ENCODE measurements at regions not wholly inside any gene's neighbourhood (a gene's known extent, or its start where the extent isn't known, plus 50 kb on each side); places are given as distances from the start of the nearest gene placed in this dataset.

DNA sequence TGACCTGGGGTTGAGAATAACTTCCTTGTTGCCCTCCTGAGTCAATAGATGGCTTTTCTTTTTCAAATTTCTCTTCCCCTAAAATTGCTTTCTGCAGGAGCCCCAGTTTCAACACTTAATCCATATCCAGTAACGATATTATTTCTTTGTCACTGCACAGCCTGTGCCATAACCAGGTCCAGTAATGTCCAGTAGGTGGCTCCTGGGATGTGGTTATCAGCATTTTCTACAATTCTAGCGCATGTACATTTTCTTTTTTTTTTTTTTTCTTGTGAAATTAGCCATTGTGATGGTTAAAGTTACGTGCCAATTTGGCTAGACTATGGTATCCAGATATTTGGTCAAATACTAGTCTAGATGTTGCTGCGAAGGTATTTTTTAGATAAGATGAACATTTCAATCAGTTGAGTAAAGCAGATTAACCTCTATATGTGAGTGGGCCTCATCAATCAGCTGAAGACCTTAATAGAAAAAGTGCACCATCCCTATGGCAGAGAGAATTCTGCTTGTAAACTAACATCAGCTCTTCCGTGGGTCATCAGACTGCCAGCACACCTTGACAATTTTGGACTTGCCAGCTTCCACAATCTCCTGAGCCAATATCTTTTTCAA, 72.9 kb upstream of the SCG2 start:
- H3K9me2 ChIP-seq (replicated peaks; ENCODE audit: insufficient read depth, low read length), result no peaks in the 10 kb centered on the region
- DNase-seq, result peak; percentile 47
- no peaks in the 10 kb centered on the region for H3K27me3 ChIP-seq (ENCODE audit: low read length)
- H3K4me2 ChIP-seq (ENCODE audit: low read depth, low read length, poor library complexity, severe bottlenecking), result no peak overlapping the region
- H3K36me3 ChIP-seq (ENCODE audit: insufficient read depth, low read length), result no peaks in the 10 kb centered on the region
- H3K27ac ChIP-seq (ENCODE audit: low read length), result no peak overlapping the region
- H2AFZ ChIP-seq (ENCODE audit: low read length), result no peak overlapping the region
- no peaks in the 10 kb centered on the region for H3K4me1 ChIP-seq (ENCODE audit: low read length)
- no peaks in the 10 kb centered on the region for H3K9me3 ChIP-seq (ENCODE audit: low read length)
- no peak overlapping the region for H3K9ac ChIP-seq (ENCODE audit: low read length)
- H4K20me1 ChIP-seq (ENCODE audit: insufficient read depth, low read depth, low read length), result no peaks in the 10 kb centered on the region
- H3K79me2 ChIP-seq (ENCODE audit: low read length), result no peaks in the 10 kb centered on the region
- no peak overlapping the region for H3K4me3 ChIP-seq (ENCODE audit: low read length)

DNA sequence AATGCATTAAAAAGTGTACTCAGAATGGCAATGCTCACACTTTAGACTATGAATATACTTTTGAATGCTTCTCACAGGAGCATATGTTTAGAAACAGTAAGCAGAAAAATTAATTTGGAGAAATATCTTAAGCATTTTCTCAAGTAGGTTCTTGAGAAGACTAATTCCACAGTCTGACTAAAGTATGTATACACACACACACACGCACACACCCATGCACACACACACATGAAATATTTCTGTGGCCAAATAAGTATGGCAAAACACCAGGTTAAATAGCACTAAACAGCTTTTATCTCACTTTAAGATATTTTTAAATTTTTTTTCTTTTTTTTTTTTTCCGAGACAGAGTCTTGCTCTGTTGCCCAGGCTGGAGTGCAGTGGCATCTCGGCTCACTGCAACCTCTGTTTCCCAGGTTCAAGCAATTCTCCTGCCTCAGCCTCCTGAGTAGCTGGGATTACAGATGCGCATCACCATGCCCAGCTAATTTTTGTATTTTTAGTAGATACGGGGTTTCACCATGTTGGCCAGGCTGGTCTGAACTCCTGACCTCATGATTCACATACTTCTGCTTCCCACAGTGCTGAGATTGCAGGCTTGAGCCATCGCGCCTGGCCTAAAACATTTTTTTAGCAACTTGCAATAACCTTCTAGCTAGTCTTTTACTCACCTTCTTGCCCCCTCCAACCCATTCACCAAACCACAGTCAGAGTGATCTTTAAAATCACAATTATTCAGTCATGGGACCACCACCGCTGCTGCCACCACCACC, 67.5 kb upstream of the SCG2 start:
- Histone ChIP-seq H3K9ac (ENCODE audit: low read length) (no peak overlapping the region), H3K27ac (ENCODE audit: low read length) (no peak overlapping the region), H3K9me3 (ENCODE audit: low read length) (no peaks in the 10 kb centered on the region), H3K27me3 (ENCODE audit: low read length) (no peaks in the 10 kb centered on the region), H3K36me3 (ENCODE audit: insufficient read depth, low read length) (no peaks in the 10 kb centered on the region), H3K4me1 (ENCODE audit: low read length) (no peaks in the 10 kb centered on the region), H3K79me2 (ENCODE audit: low read length) (no peaks in the 10 kb centered on the region), H3K4me3 (ENCODE audit: low read length) (no peak overlapping the region), H4K20me1 (ENCODE audit: insufficient read depth, low read depth, low read length) (no peaks in the 10 kb centered on the region), H3K4me2 (ENCODE audit: low read depth, low read length, poor library complexity, severe bottlenecking) (no peak overlapping the region), H2AFZ (ENCODE audit: low read length) (no peak overlapping the region), H3K9me2 (replicated peaks; ENCODE audit: insufficient read depth, low read length) (no peaks in the 10 kb centered on the region)
- no peak for DNase-seq

DNA sequence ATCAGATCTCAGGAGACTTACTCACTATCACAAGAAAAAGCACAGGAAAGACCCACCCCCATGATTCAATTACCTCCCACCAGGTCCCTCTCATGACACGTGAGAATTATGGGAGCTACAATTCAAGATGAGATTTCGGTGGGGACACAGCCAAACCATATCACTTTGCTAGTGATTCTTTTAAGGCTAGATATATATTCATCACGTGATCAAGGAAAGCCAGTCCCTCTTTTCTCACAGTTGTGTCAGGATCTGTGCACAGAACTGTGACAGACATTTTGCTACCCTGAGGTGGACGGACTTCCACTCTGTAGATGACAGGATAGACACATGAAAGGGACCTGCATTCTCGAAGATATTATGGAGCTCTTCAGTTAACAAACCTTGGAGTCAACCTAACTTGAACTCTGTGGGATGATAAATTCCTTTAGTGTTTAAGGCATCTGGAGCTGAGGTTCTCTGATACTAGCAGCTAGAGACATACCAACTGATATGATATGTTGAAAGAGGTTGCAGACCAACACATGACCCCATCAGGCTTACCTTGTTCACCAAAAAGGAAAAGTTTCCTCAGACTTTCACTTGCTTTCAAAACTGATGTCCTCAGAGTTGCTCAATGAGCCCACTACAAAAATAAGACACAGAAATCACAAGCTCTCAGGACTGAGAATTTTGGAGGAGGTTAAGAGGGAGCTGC, 66.3 kb upstream of the SCG2 start:
- Histone ChIP-seq H3K4me3 (ENCODE audit: low read length) (no peak overlapping the region), H3K36me3 (ENCODE audit: insufficient read depth, low read length) (no peaks in the 10 kb centered on the region), H3K27me3 (ENCODE audit: low read length) (no peaks in the 10 kb centered on the region), H3K79me2 (ENCODE audit: low read length) (no peaks in the 10 kb centered on the region), H3K4me2 (ENCODE audit: low read depth, low read length, poor library complexity, severe bottlenecking) (no peak overlapping the region), H3K27ac (ENCODE audit: low read length) (no peak overlapping the region), H3K9me2 (replicated peaks; ENCODE audit: insufficient read depth, low read length) (no peaks in the 10 kb centered on the region), H3K4me1 (ENCODE audit: low read length) (no peaks in the 10 kb centered on the region), H3K9ac (ENCODE audit: low read length) (no peak overlapping the region), H4K20me1 (ENCODE audit: insufficient read depth, low read depth, low read length) (no peaks in the 10 kb centered on the region), H3K9me3 (ENCODE audit: low read length) (no peaks in the 10 kb centered on the region), H2AFZ (ENCODE audit: low read length) (no peak overlapping the region)
- no peak for DNase-seq

DNA sequence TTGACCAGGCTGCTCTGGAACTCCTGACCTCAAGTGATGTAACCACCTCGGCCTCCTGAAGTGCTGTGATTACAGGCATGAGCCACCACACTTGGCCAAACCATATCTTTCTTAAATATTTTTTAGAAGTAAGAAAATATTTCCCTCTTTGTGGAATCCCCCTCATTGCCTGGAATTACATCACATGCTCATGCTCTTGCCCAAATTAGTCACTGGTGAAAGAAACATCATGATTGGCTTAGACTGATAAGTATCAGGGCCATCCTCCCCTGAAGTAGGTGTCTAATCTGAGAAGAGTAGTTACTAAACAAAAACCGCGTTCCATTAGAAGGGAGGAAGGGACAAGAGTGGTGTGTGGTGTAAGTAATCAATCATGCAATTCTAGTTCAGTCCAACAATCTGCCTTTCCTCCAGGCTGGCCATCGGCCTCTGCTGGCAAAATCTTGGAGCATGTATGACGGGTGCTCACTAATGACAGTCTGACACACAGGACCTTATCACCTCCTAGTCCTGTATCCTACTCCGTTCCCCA, 52.3 kb upstream of the SCG2 start:
- Histone ChIP-seq H3K4me3 (ENCODE audit: low read length) (no peak overlapping the region), H3K4me1 (ENCODE audit: low read length) (no peaks in the 10 kb centered on the region), H3K4me2 (ENCODE audit: low read depth, low read length, poor library complexity, severe bottlenecking) (no peak overlapping the region), H2AFZ (ENCODE audit: low read length) (no peak overlapping the region), H3K9me3 (ENCODE audit: low read length) (no peaks in the 10 kb centered on the region), H3K79me2 (ENCODE audit: low read length) (no peaks in the 10 kb centered on the region), H3K27me3 (ENCODE audit: low read length) (no peaks in the 10 kb centered on the region), H3K36me3 (ENCODE audit: insufficient read depth, low read length) (no peaks in the 10 kb centered on the region), H3K27ac (ENCODE audit: low read length) (no peak overlapping the region), H4K20me1 (ENCODE audit: insufficient read depth, low read depth, low read length) (no peaks in the 10 kb centered on the region), H3K9me2 (replicated peaks; ENCODE audit: insufficient read depth, low read length) (no peaks in the 10 kb centered on the region), H3K9ac (ENCODE audit: low read length) (no peak overlapping the region)
- DNase-seq, result no peak

GRCh38 chr2:223652902-223653301, 50.7 kb upstream of the SCG2 start:
- no peaks in the 10 kb centered on the region for H3K4me1 ChIP-seq (ENCODE audit: low read length)
- no peaks in the 10 kb centered on the region for H3K9me3 ChIP-seq (ENCODE audit: low read length)
- H4K20me1 ChIP-seq (ENCODE audit: insufficient read depth, low read depth, low read length), result no peaks in the 10 kb centered on the region
- H3K4me2 ChIP-seq (ENCODE audit: low read depth, low read length, poor library complexity, severe bottlenecking), result no peak overlapping the region
- H3K27ac ChIP-seq (ENCODE audit: low read length), result no peak overlapping the region
- H3K27me3 ChIP-seq (ENCODE audit: low read length), result no peaks in the 10 kb centered on the region
- no peaks in the 10 kb centered on the region for H3K79me2 ChIP-seq (ENCODE audit: low read length)
- no peak overlapping the region for H3K9ac ChIP-seq (ENCODE audit: low read length)
- H2AFZ ChIP-seq (ENCODE audit: low read length), result no peak overlapping the region
- no peaks in the 10 kb centered on the region for H3K36me3 ChIP-seq (ENCODE audit: insufficient read depth, low read length)
- H3K4me3 ChIP-seq (ENCODE audit: low read length), result no peak overlapping the region
- H3K9me2 ChIP-seq (replicated peaks; ENCODE audit: insufficient read depth, low read length), result no peaks in the 10 kb centered on the region
- DNase-seq, result no peak

DNA sequence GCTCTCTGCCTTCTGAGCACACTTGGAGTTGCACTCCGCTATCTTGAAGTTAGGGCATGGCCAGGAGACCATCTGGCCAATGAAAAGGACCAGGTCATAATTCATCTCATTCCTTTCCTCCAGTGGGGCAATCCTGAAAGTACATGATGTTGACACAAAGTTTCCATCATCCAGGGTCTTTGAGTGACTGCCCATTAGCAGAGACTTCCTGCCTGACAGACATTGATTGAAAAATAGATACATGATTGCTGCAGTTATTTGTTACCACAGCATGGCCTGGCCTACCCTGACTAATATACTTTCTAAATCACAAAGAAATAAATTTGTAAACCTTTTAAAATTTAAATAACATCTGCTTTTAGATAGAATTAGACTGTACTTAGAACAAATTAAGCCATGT, 50.0 kb upstream of the SCG2 start:
- no peaks in the 10 kb centered on the region for H3K79me2 ChIP-seq (ENCODE audit: low read length)
- no peaks in the 10 kb centered on the region for H3K27me3 ChIP-seq (ENCODE audit: low read length)
- H3K9me2 ChIP-seq (replicated peaks; ENCODE audit: insufficient read depth, low read length), result no peaks in the 10 kb centered on the region
- H2AFZ ChIP-seq (ENCODE audit: low read length), result no peak overlapping the region
- no peak overlapping the region for H3K4me3 ChIP-seq (ENCODE audit: low read length)
- no peak for DNase-seq
- H4K20me1 ChIP-seq (ENCODE audit: insufficient read depth, low read depth, low read length), result no peaks in the 10 kb centered on the region
- no peak overlapping the region for H3K9ac ChIP-seq (ENCODE audit: low read length)
- H3K4me2 ChIP-seq (ENCODE audit: low read depth, low read length, poor library complexity, severe bottlenecking), result no peak overlapping the region
- no peaks in the 10 kb centered on the region for H3K4me1 ChIP-seq (ENCODE audit: low read length)
- H3K9me3 ChIP-seq (ENCODE audit: low read length), result no peaks in the 10 kb centered on the region
- H3K27ac ChIP-seq (ENCODE audit: low read length), result no peak overlapping the region
- H3K36me3 ChIP-seq (ENCODE audit: insufficient read depth, low read length), result no peaks in the 10 kb centered on the region

All from Karpas-422 (cell line).